H9 (cell line): ENCODE measurements at regions not wholly inside any gene's neighbourhood (a gene's known extent, or its start where the extent isn't known, plus 50 kb on each side); places are given as distances from the start of the nearest gene placed in this dataset.

Experiments
- DNase-seq: peaks from one replicate; pipeline ENCODE4 v3.0.0-alpha.2; 2017
- H2AFZ ChIP-seq: one replicate; pipeline ENCODE4 v1.6.1; 2013; ENCODE audit warnings: mild to moderate bottlenecking, low read length, control low read depth, moderate library complexity
- H2AK5ac ChIP-seq: 2 replicates; pipeline ENCODE4 v1.6.1; 2013; ENCODE audit warnings: low read length, control low read depth, mixed read lengths; ENCODE audit not compliant: insufficient read length
- H2BK120ac ChIP-seq: one replicate; pipeline ENCODE4 v1.6.1; 2013; ENCODE audit warnings: low read depth, mild to moderate bottlenecking, low read length, control low read depth, inconsistent platforms; ENCODE audit not compliant: poor library complexity, severe bottlenecking
- H2BK12ac ChIP-seq: 2 replicates; pipeline ENCODE4 v1.6.1; 2013; ENCODE audit warnings: low read length, control low read depth, mixed read lengths, low read depth; ENCODE audit not compliant: insufficient read length
- H2BK15ac ChIP-seq: 2 replicates; pipeline ENCODE4 v1.6.1; 2013; ENCODE audit warnings: low read depth, low read length, control low read depth
- H2BK20ac ChIP-seq: one replicate; pipeline ENCODE4 v1.6.1; 2013; ENCODE audit warnings: low read depth, mild to moderate bottlenecking, low read length, control low read depth, inconsistent platforms; ENCODE audit not compliant: poor library complexity, severe bottlenecking
- H2BK5ac ChIP-seq: 2 replicates; pipeline ENCODE4 v1.6.1; 2013; ENCODE audit warnings: low read length, control low read depth, mixed read lengths; ENCODE audit not compliant: insufficient read length
- H3K14ac ChIP-seq: 2 replicates; pipeline ENCODE4 v1.6.1; 2013; ENCODE audit warnings: low read length, control low read depth; ENCODE audit not compliant: insufficient read depth
- H3K18ac ChIP-seq: 2 replicates; pipeline ENCODE4 v1.6.1; 2013; ENCODE audit warnings: low read depth, mild to moderate bottlenecking, mixed read lengths, low read length, control low read depth; ENCODE audit not compliant: insufficient read length
- H3K23ac ChIP-seq: 2 replicates; pipeline ENCODE4 v1.6.1; 2013; ENCODE audit warnings: low read length, control low read depth, mixed read lengths, low read depth; ENCODE audit not compliant: insufficient read length
- H3K23me2 ChIP-seq: 2 replicates; pipeline ENCODE4 v1.6.1; 2013; ENCODE audit warnings: low read depth, mild to moderate bottlenecking, mixed read lengths, low read length, control low read depth; ENCODE audit not compliant: insufficient read length, poor library complexity, severe bottlenecking
- H3K27ac ChIP-seq: 2 replicates; pipeline ENCODE4 v1.5.1; 2013; ENCODE audit warnings: low read length, control low read depth, mixed read lengths, low read depth; ENCODE audit not compliant: insufficient read length
- H3K27me3 ChIP-seq: 2 replicates; pipeline ENCODE4 v1.6.1; 2013; ENCODE audit warnings: low read length, control low read depth, inconsistent platforms; ENCODE audit not compliant: insufficient read depth
- H3K4ac ChIP-seq: 2 replicates; pipeline ENCODE4 v1.6.1; 2013; ENCODE audit warnings: low read depth, mild to moderate bottlenecking, control low read depth, inconsistent platforms, low read length, moderate library complexity
- H3K4me1 ChIP-seq: 2 replicates; pipeline ENCODE4 v1.6.1; 2013; ENCODE audit warnings: low read length, control low read depth, inconsistent platforms; ENCODE audit not compliant: insufficient read depth
- H3K4me2 ChIP-seq: 2 replicates; pipeline ENCODE4 v1.6.1; 2013; ENCODE audit warnings: low read length, control low read depth, mixed read lengths; ENCODE audit not compliant: insufficient read length, insufficient read depth
- H3K56ac ChIP-seq: 2 replicates; pipeline ENCODE4 v1.6.1; 2013; ENCODE audit warnings: low read depth, mild to moderate bottlenecking, mixed read lengths, low read length, control low read depth; ENCODE audit not compliant: insufficient read length
- H3K79me1 ChIP-seq: 2 replicates; pipeline ENCODE4 v1.6.1; 2013; ENCODE audit warnings: low read depth, mild to moderate bottlenecking, moderate library complexity, low read length, control low read depth, inconsistent platforms; ENCODE audit not compliant: insufficient read depth, poor library complexity, severe bottlenecking
- H3K79me2 ChIP-seq: 2 replicates; pipeline ENCODE4 v1.6.1; 2013; ENCODE audit warnings: low read length, control low read depth, inconsistent platforms; ENCODE audit not compliant: insufficient read depth
- H3K9ac ChIP-seq: 2 replicates; pipeline ENCODE4 v1.6.1; 2013; ENCODE audit warnings: low read length, control low read depth, mixed read lengths; ENCODE audit not compliant: insufficient read length; ENCODE audit errors: extremely low read depth
- H3K9me3 ChIP-seq: one replicate; pipeline ENCODE4 v1.6.1; 2013; ENCODE audit warnings: low read depth, low read length, inconsistent platforms; ENCODE audit not compliant: control insufficient read depth
- H3T11ph ChIP-seq: one replicate; pipeline ENCODE4 v1.6.1; 2013; ENCODE audit warnings: mild to moderate bottlenecking, low read length, control low read depth, inconsistent platforms
- H4K20me1 ChIP-seq: one replicate; pipeline ENCODE4 v1.6.1; 2013; ENCODE audit not compliant: control insufficient read depth, insufficient read length, insufficient read depth
- H4K5ac ChIP-seq: 2 replicates; pipeline ENCODE4 v1.6.1; 2013; ENCODE audit warnings: low read depth, mild to moderate bottlenecking, mixed read lengths, low read length, control low read depth; ENCODE audit not compliant: insufficient read length
- H4K8ac ChIP-seq: replicated peaks from 2 replicates; pipeline ENCODE4 v1.6.1; 2013; ENCODE audit warnings: low read length, control low read depth, mixed read lengths, low read depth; ENCODE audit not compliant: insufficient read length
- H4K91ac ChIP-seq: 2 replicates; pipeline ENCODE4 v1.6.1; 2013; ENCODE audit warnings: low read depth, mild to moderate bottlenecking, moderate library complexity, mixed read lengths, low read length, control low read depth; ENCODE audit not compliant: insufficient read length
- H3K27ac Mint-ChIP-seq, 3 experiments: 2 replicates in 2 of 3; 3 replicates in 1 of 3; pipeline ENCODE4 v1.8.0; 2020 to 2021; ENCODE audit warnings: mixed read lengths in 3 of 3, mild to moderate bottlenecking in 1 of 3, moderate library complexity in 1 of 3
- H3K27me3 Mint-ChIP-seq: 2 replicates; pipeline ENCODE4 v1.8.0; 2021; ENCODE audit warnings: low read depth, mild to moderate bottlenecking, moderate library complexity, mixed read lengths
- H3K36me3 Mint-ChIP-seq, 3 experiments: 2 replicates in 2 of 3; 3 replicates in 1 of 3; pipeline ENCODE4 v1.8.0; 2020 to 2021; ENCODE audit warnings: low read depth in 3 of 3, mixed read lengths in 3 of 3; ENCODE audit not compliant: insufficient read depth in 1 of 3
- H3K4me1 Mint-ChIP-seq, 2 experiments: 2 replicates each; pipeline ENCODE4 v1.8.0; 2020; ENCODE audit warnings: mixed read lengths in 2 of 2
- H3K4me3 Mint-ChIP-seq, 2 experiments: 2 replicates in 1 of 2; 3 replicates in 1 of 2; pipeline ENCODE4 v1.8.0; 2020 to 2021; ENCODE audit warnings: mild to moderate bottlenecking in 2 of 2, mixed read lengths in 2 of 2, moderate library complexity in 1 of 2
- H3K9me3 Mint-ChIP-seq, 2 experiments: 2 replicates in 1 of 2; 3 replicates in 1 of 2; pipeline ENCODE4 v1.8.0; 2020; ENCODE audit warnings: mild to moderate bottlenecking in 2 of 2, mixed read lengths in 2 of 2, moderate library complexity in 1 of 2
- WGBS: extraction: QIAGEN DNeasy Blood & Tissue Kit; methylation state at CpG from one replicate; pipeline ENCODE4 v1.1.7; 2013; ENCODE audit warnings: missing lambda C conversion rate, low lambda C conversion rate, mixed read lengths; ENCODE audit not compliant: insufficient read length; ENCODE audit errors: extremely low coverage; 5-methylcytosine and 5-hydroxymethylcytosine counted together
- TF ChIP-seq, protein P1 (sequence below): fragments of 200-600 bp; sonication (generic); conservative IDR thresholded peaks from 3 replicates; pipeline ENCODE4 v1.8.0; 2021; ENCODE audit warnings: antibody characterized with exemption, mild to moderate bottlenecking

DNA sequence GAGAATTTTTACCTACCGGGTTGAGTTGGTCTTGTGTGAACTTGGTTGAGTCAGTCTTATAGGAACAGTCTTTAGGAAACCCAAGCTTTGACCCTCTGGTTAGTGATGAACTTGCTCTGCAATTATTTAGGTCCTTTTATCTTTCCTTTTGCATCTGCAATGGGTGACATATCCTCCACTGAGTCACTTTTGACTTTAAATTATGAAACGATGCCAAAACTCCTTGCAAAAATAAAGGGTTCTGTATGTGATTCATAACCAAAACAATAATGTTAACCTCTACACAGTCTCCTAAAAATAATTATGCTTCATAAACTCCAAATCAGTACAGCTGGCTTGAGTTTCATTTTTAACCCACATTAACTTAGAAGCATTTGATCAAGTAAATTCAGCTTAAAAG is 979.4 kb downstream of the GALC start:
- Histone ChIP-seq H3K14ac (no peak overlapping the region), H3K79me1 (no peaks in the 10 kb centered on the region), H2BK12ac (no peak overlapping the region), H3K56ac (no peak overlapping the region), H2BK5ac (no peak overlapping the region), H2AFZ (no peak overlapping the region), H3K4ac (no peak overlapping the region), H2BK15ac (no peak overlapping the region), H2BK20ac (no peak overlapping the region), H3K9me3 (no peaks in the 10 kb centered on the region), H4K8ac (no peak overlapping the region), H3K23me2 (no peaks in the 10 kb centered on the region), H2BK120ac (no peak overlapping the region), H3K27ac (no peak overlapping the region), H3K4me1 (no peaks in the 10 kb centered on the region; the same call in 1 of the 2 replicates), H3T11ph (no peak overlapping the region), H2AK5ac (no peak overlapping the region), H3K9ac (no peak overlapping the region), H3K27me3 (no peaks in the 10 kb centered on the region), H3K4me2 (no peak overlapping the region), H4K20me1 (no peaks in the 10 kb centered on the region), H3K79me2 (no peaks in the 10 kb centered on the region), H4K5ac (no peak overlapping the region), H3K23ac (no peak overlapping the region), H4K91ac (no peak overlapping the region), H3K18ac (no peak overlapping the region)
- Mint-ChIP-seq H3K4me3 (no peak overlapping the region), H3K9me3 (peaks cover 0 to 3% of the 10 kb centered on the region in 2 experiments; a peak in 2 of 5 replicates), H3K27ac (no peak overlapping the region), H3K4me1 (peaks cover 20 to 22% of the 10 kb centered on the region in 2 experiments), H3K27me3 (peaks cover 34% of the 10 kb centered on the region), H3K36me3 (no peaks in the 10 kb centered on the region)
- WGBS: no CpG with 5 or more reads among the region's 2 CpGs
- DNase-seq: no peak
- TF ChIP-seq, protein P1, sequence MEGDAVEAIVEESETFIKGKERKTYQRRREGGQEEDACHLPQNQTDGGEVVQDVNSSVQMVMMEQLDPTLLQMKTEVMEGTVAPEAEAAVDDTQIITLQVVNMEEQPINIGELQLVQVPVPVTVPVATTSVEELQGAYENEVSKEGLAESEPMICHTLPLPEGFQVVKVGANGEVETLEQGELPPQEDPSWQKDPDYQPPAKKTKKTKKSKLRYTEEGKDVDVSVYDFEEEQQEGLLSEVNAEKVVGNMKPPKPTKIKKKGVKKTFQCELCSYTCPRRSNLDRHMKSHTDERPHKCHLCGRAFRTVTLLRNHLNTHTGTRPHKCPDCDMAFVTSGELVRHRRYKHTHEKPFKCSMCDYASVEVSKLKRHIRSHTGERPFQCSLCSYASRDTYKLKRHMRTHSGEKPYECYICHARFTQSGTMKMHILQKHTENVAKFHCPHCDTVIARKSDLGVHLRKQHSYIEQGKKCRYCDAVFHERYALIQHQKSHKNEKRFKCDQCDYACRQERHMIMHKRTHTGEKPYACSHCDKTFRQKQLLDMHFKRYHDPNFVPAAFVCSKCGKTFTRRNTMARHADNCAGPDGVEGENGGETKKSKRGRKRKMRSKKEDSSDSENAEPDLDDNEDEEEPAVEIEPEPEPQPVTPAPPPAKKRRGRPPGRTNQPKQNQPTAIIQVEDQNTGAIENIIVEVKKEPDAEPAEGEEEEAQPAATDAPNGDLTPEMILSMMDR: no peak
